ENCODE measurements at regions not wholly inside any gene's neighbourhood (a gene's known extent, or its start where the extent isn't known, plus 50 kb on each side); places are given as distances from the start of the nearest gene placed in this dataset.
A peak's percentile ranks its signal among the peaks of the same experiment; 100 is the strongest.

DNA sequence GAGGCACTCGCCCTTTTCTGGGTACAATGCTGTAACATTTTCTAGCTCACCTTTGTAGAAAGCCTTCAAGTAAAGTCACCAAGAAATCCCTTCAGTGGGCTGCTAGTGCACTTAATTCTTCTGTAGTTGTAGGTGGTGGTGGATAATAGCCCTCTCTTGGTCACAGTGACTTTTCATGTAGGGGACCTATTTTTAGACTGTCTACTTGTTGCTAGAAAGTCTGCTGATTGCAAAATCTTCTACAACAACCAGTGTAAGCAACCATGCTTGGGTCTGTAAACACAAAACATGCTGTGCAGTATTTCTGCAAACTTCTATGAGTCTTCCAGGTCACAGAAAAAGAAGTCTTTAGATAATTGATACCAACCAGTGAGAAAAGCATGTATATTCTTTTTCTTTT, 55.6 kb downstream of the PBDC1 start:
- no peak for DNase-seq (ENCODE audit: low read depth in 3 of 3)

DNA sequence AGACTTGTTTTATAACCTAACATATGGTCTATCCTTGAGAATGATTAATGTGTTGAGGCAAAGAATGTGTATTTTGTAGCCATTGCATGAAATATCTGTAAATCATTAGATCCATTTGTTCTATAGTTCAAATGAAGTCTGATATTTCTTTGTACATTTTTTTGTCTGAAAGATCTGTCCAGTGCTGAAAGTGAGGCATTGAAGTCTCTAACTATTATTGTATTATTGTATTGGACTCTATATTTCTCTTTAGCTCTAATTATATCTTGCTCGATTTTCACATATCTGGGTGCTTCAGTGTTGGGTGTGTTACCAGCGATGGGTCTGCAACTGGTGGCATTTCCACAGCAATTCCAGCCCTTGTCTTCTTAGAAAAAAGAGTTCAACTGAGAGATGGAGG, 76.0 kb downstream of the PBDC1 start:
- no peak for DNase-seq (ENCODE audit: low read depth in 3 of 3)

DNA sequence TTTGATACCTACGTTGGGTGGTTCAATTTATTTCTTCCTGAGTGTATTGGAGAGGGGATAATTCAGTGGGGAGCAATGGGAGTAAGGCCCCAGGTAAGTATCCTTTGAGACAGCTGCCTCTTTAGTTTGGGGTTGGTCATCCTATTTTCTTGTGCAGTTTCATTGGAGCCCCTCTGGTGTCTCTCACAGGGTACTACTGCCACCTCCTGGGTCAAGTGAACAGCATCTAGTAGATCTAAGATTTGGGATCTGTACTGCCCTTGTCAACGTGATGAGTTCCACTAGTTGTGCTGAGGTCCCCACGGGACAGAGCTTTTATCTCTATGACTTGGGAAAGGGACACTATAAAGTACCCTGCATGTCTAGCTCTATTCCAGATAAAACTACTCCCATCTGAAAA, 80.6 kb downstream of the PBDC1 start:
- DNase-seq (ENCODE audit: low read depth in 3 of 3): peak in 1 of 3 experiments; percentile 5

DNA sequence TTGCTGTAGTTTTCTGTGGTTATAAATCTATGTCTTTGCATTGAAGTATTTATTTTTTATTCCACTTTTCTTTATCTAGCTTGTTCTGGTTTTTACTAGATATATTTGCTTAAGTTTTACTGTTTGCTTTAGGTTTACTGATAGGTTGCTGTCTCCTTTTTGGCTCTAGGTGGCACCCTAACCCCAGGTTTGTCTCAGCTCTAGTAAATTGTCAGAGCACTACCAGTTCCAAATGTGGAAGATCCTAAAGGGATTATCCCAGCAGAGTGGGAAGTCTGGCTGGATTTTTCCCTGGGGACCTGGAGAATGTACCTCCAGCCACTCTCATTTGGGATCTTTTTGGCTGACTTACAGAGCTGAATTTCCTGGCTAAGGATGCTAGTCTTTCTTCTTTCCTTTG, 106.1 kb downstream of the PBDC1 start:
- peak in 2 of 3 experiments; percentile 1 to 16 for DNase-seq (ENCODE audit: low read depth in 3 of 3)

Data from stimulated activated CD4-positive, alpha-beta T cell treated with anti-CD3 and anti-CD28 coated beads, TNF-alpha, amount 100 ng/mL, for 24 hours (primary cell).